Loucy (cell line): ENCODE measurements at regions not wholly inside any gene's neighbourhood (a gene's known extent, or its start where the extent isn't known, plus 50 kb on each side); places are given as distances from the start of the nearest gene placed in this dataset.

ENCODE experiments used
- EZH2phosphoT487 ChIP-seq: fragments of 200-600 bp; IDR thresholded peaks from 2 replicates; pipeline ENCODE4 v1.6.1; 2018; ENCODE audit warnings: antibody characterized with exemption, mild to moderate bottlenecking, moderate library complexity, borderline replicate concordance
- TF ChIP-seq, protein P1 (sequence below): fragments of 200-600 bp; sonication (generic); conservative IDR thresholded peaks from 2 replicates; pipeline ENCODE4 v1.5.1; 2014; ENCODE audit warnings: mild to moderate bottlenecking, antibody characterized with exemption, low read length

GRCh38 chr10:117685431-117685830, 142.9 kb downstream of the EMX2 start:
- TF ChIP-seq, protein P1, sequence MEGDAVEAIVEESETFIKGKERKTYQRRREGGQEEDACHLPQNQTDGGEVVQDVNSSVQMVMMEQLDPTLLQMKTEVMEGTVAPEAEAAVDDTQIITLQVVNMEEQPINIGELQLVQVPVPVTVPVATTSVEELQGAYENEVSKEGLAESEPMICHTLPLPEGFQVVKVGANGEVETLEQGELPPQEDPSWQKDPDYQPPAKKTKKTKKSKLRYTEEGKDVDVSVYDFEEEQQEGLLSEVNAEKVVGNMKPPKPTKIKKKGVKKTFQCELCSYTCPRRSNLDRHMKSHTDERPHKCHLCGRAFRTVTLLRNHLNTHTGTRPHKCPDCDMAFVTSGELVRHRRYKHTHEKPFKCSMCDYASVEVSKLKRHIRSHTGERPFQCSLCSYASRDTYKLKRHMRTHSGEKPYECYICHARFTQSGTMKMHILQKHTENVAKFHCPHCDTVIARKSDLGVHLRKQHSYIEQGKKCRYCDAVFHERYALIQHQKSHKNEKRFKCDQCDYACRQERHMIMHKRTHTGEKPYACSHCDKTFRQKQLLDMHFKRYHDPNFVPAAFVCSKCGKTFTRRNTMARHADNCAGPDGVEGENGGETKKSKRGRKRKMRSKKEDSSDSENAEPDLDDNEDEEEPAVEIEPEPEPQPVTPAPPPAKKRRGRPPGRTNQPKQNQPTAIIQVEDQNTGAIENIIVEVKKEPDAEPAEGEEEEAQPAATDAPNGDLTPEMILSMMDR, result no peak
- no peak for TF ChIP-seq EZH2phosphoT487
